ENCODE measurements at regions not wholly inside any gene's neighbourhood (a gene's known extent, or its start where the extent isn't known, plus 50 kb on each side); places are given as distances from the start of the nearest gene placed in this dataset.

- H3K4me3 ChIP-seq: no peak overlapping the region
- H3K4me1 ChIP-seq (ENCODE audit: low read depth): no peaks in the 10 kb centered on the region
- H3K27ac ChIP-seq: no peak overlapping the region
- TF ChIP-seq CTCF (IDR thresholded peaks at IDR 0.05; ENCODE audit: low read depth, low read length): no peak
- H3K27me3 ChIP-seq: no peaks in the 10 kb centered on the region
- H3K36me3 ChIP-seq: no peaks in the 10 kb centered on the region
- no peaks in the 10 kb centered on the region for H3K9me3 ChIP-seq (ENCODE audit: low read depth)
- DNase-seq (ENCODE audit: low read depth in 1 of 2, low spot score in 1 of 2): no peak
Measured at GRCh38 chr4:84100071-84100470, 399.0 kb downstream of the NKX6-1 start.

DNA sequence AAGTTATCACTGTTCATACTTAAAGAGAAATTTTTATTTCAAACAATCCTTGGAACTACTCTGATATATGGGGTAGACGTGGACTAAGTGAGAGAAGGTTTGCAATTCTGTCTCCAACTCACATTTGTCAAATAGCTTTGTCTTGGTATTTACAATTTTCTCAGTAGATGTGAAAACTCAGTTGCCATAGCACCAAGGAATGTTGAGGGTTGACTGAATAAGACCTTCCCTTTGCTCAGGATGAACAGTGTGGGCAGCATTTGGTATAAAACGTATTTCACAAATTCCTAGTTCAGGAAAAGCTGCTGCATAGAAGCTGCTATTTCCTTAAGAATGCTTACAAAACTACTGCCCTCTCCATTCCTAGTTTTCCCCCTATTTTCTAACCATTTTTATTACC lies 399.5 kb downstream of the NKX6-1 start:
- Histone ChIP-seq H3K9me3 (ENCODE audit: low read depth) (no peaks in the 10 kb centered on the region), H3K27ac (no peak overlapping the region), H3K4me1 (ENCODE audit: low read depth) (no peaks in the 10 kb centered on the region), H3K27me3 (no peaks in the 10 kb centered on the region), H3K4me3 (no peak overlapping the region), H3K36me3 (no peaks in the 10 kb centered on the region)
- TF ChIP-seq CTCF (IDR thresholded peaks at IDR 0.05; ENCODE audit: low read depth, low read length): no peak
- no peak for DNase-seq (ENCODE audit: low read depth in 1 of 2, low spot score in 1 of 2)

DNA sequence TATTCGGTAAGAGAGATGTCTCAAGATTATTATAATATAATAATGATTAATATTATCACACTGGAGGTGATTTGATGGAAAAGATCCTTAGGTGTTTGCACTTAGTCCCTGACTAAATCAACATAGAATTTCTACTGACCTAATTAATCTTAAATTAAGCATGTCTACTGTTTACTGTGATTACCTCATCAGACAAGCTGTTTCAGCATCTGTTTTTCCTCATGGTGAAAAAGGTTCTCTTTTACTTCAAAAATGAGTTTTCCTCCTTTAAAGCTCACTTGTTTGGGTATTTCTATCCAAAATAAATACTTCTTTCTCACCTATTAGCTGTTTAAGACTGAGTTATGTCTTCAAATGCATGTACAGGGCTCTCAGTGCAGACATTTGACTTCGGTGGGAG lies 407.8 kb downstream of the NKX6-1 start:
- no peak for TF ChIP-seq CTCF (IDR thresholded peaks at IDR 0.05; ENCODE audit: low read depth, low read length)
- no peak for DNase-seq (ENCODE audit: low read depth in 1 of 2, low spot score in 1 of 2)

DNA sequence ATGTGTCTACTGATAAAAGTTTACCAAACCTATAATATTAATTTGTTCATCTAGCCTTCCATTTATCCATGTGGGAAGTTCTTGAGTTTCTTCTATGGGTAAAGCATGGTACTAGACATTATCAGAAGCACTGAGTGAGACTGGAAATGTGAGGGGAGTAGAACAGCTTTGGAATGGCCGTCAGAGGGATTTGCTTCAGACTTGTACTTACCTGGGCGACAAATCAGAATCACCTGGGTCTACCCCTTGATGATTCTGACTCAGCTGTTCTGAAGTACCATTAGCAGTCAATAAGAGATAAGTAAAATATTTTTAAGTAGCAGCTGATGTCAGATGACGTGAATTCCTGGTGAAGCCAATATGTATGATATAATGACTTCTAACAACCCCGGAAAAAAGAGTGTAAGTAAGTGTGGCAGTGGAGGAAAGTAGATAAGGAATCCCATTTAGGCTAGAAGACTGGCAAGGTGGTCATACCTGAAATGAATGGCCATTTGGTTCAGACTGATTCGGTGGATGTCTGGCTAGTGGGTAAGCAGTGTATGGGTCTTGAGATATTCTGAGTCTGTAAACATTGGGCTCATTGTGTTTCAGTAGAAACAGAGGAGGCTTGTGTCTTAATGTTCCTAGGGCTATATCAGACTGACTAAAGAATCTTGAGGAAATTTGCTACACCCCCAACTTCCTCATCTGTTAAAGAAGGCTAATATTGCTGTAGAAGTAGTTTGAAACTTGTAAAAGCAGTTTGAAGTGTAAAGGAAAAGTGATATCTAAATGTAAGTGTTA lies 409.2 kb downstream of the NKX6-1 start:
- DNase-seq (ENCODE audit: low read depth in 1 of 2, low spot score in 1 of 2): no peak
- Histone ChIP-seq H3K27me3 (no peaks in the 10 kb centered on the region), H3K9me3 (ENCODE audit: low read depth) (no peaks in the 10 kb centered on the region), H3K36me3 (no peaks in the 10 kb centered on the region), H3K4me1 (ENCODE audit: low read depth) (no peaks in the 10 kb centered on the region), H3K4me3 (no peak overlapping the region), H3K27ac (no peak overlapping the region)
- no peak for TF ChIP-seq CTCF (IDR thresholded peaks at IDR 0.05; ENCODE audit: low read depth, low read length)

More for the DNA sequence above, 407.8 kb downstream of the NKX6-1 start:
- H3K4me3 ChIP-seq: no peak overlapping the region
- no peaks in the 10 kb centered on the region for H3K4me1 ChIP-seq (ENCODE audit: low read depth)
- H3K36me3 ChIP-seq: no peaks in the 10 kb centered on the region
- no peaks in the 10 kb centered on the region for H3K27me3 ChIP-seq
- H3K9me3 ChIP-seq (ENCODE audit: low read depth): no peaks in the 10 kb centered on the region
- no peak overlapping the region for H3K27ac ChIP-seq

GRCh38 chr4:84085986-84086385 lies 413.1 kb downstream of the NKX6-1 start:
- no peak overlapping the region for H3K27ac ChIP-seq
- no peak for DNase-seq (ENCODE audit: low read depth in 1 of 2, low spot score in 1 of 2)
- TF ChIP-seq CTCF (IDR thresholded peaks at IDR 0.05; ENCODE audit: low read depth, low read length): no peak
- H3K9me3 ChIP-seq (ENCODE audit: low read depth): no peaks in the 10 kb centered on the region
- no peak overlapping the region for H3K4me3 ChIP-seq
- no peaks in the 10 kb centered on the region for H3K36me3 ChIP-seq
- H3K27me3 ChIP-seq: no peaks in the 10 kb centered on the region
- no peaks in the 10 kb centered on the region for H3K4me1 ChIP-seq (ENCODE audit: low read depth)
